IMR-90 (cell line): ENCODE measurements at regions not wholly inside any gene's neighbourhood (a gene's known extent, or its start where the extent isn't known, plus 50 kb on each side); places are given as distances from the start of the nearest gene placed in this dataset.

Experiments
- CTCF ChIP-seq: conservative IDR thresholded peaks from 2 replicates; pipeline ENCODE4 v1.5.1; 2012; ENCODE audit warnings: mild to moderate bottlenecking, low read depth, low read length, improper control_type of control experiment
- MAZ ChIP-seq: IDR thresholded peaks from 2 replicates; pipeline ENCODE4 v1.6.1; 2012; ENCODE audit warnings: low read depth, mild to moderate bottlenecking, low read length, improper control_type of control experiment, moderate library complexity, borderline replicate concordance
- MXI1 ChIP-seq: IDR thresholded peaks from 2 replicates; pipeline ENCODE4 v1.6.1; 2012; ENCODE audit warnings: low read depth, mild to moderate bottlenecking, low read length, moderate library complexity, borderline replicate concordance
- POLR2A ChIP-seq: IDR thresholded peaks from 2 replicates; pipeline ENCODE4 v1.6.1; 2012; ENCODE audit warnings: mild to moderate bottlenecking, low read depth, low read length
- RAD21 ChIP-seq: IDR thresholded peaks from 2 replicates; pipeline ENCODE4 v1.6.1; 2012; ENCODE audit warnings: low read length, improper control_type of control experiment
- SMC3 ChIP-seq: fragments of 150-350 bp; IDR thresholded peaks from 2 replicates; pipeline ENCODE4 v1.6.1; 2016; ENCODE audit warnings: low read depth, mild to moderate bottlenecking, antibody characterized with exemption, low read length, moderate library complexity

- no peak for TF ChIP-seq POLR2A
- TF ChIP-seq CTCF, result no peak
- no peak for TF ChIP-seq MAZ
- no peak for TF ChIP-seq MXI1
- no peak for TF ChIP-seq RAD21
- no peak for TF ChIP-seq SMC3
Measured at GRCh38 chr6:4644996-4645395, 131.2 kb upstream of the CDYL start.
